Thoracic aorta (tissue), 2 donors: ENCODE measurements at regions not wholly inside any gene's neighbourhood (a gene's known extent, or its start where the extent isn't known, plus 50 kb on each side); places are given as distances from the start of the nearest gene placed in this dataset.

Experiments used
- ATAC-seq: fragments of 150-250 bp; one replicate; pipeline ENCODE4 v1.8.0; 2017; ENCODE audit warnings: low read depth; ENCODE audit not compliant: insufficient number of reproducible peaks, low FRiP score
- DNase-seq: peaks from one replicate; pipeline ENCODE4 v3.0.0-alpha.2; 2020; ENCODE audit warnings: low spot score
- H3K27ac ChIP-seq, 2 donors: fragments of 200-600 bp; sonication (generic); 1 replicate in 1 of 2; 2 replicates in 1 of 2; pipeline ENCODE4 v1.5.1; 2016; ENCODE audit warnings: mild to moderate bottlenecking in 2 of 2, moderate library complexity in 2 of 2
- H3K27me3 ChIP-seq: fragments of 200-600 bp; sonication (generic); replicated peaks from 2 replicates; pipeline ENCODE4 v1.6.0; 2016; ENCODE audit warnings: mild to moderate bottlenecking; ENCODE audit not compliant: insufficient read depth
- H3K36me3 ChIP-seq: fragments of 200-600 bp; sonication (generic); one replicate; pipeline ENCODE4 v1.5.1; 2016
- H3K4me1 ChIP-seq, 2 donors: fragments of 200-600 bp; sonication (generic); 1 replicate in 1 of 2; 2 replicates in 1 of 2; pipeline versions ENCODE4 v1.5.1 to v1.6.0; 2016; ENCODE audit warnings: low read depth in 2 of 2, mild to moderate bottlenecking in 1 of 2; ENCODE audit not compliant: control insufficient read depth in 1 of 2
- H3K4me3 ChIP-seq: fragments of 200-600 bp; sonication (generic); 2 replicates; pipeline ENCODE4 v1.5.1; 2016; ENCODE audit warnings: mild to moderate bottlenecking
- H3K9me3 ChIP-seq: fragments of 200-600 bp; sonication (generic); 2 replicates; pipeline ENCODE4 v1.5.1; 2016
- TF ChIP-seq, protein P1 (sequence below): fragments of 200-600 bp; sonication (generic); IDR thresholded peaks from one replicate; pipeline ENCODE4 v1.5.1; 2019; ENCODE audit warnings: antibody characterized with exemption

DNA sequence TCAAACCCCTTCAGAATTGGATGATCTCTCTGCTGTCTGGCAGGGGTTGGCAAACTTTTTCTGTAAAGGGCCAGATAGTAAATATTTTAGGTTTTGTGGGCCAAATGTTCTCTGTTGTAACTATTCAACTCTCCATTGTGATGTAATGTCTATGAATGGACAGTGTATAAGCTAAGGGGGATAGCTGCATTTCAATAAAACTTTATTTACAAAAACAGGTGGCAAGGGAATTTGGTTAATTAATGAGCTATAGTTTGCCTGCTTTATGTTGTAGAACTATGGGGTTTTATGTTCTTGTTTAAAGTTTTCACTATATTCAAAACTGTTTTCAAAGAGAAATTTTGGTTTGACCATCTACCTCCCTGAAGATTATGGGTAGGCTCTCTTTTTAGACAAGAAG, 182.1 kb upstream of the CITED2 start:
- Histone ChIP-seq H3K27ac (no peak overlapping the region), H3K4me3 (no peak overlapping the region), H3K27me3 (no peaks in the 10 kb centered on the region), H3K9me3 (no peaks in the 10 kb centered on the region), H3K4me1 (no peaks in the 10 kb centered on the region), H3K36me3 (no peaks in the 10 kb centered on the region)
- ATAC-seq: no peak
- TF ChIP-seq, protein P1, sequence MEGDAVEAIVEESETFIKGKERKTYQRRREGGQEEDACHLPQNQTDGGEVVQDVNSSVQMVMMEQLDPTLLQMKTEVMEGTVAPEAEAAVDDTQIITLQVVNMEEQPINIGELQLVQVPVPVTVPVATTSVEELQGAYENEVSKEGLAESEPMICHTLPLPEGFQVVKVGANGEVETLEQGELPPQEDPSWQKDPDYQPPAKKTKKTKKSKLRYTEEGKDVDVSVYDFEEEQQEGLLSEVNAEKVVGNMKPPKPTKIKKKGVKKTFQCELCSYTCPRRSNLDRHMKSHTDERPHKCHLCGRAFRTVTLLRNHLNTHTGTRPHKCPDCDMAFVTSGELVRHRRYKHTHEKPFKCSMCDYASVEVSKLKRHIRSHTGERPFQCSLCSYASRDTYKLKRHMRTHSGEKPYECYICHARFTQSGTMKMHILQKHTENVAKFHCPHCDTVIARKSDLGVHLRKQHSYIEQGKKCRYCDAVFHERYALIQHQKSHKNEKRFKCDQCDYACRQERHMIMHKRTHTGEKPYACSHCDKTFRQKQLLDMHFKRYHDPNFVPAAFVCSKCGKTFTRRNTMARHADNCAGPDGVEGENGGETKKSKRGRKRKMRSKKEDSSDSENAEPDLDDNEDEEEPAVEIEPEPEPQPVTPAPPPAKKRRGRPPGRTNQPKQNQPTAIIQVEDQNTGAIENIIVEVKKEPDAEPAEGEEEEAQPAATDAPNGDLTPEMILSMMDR: no peak
- no peak for DNase-seq

DNA sequence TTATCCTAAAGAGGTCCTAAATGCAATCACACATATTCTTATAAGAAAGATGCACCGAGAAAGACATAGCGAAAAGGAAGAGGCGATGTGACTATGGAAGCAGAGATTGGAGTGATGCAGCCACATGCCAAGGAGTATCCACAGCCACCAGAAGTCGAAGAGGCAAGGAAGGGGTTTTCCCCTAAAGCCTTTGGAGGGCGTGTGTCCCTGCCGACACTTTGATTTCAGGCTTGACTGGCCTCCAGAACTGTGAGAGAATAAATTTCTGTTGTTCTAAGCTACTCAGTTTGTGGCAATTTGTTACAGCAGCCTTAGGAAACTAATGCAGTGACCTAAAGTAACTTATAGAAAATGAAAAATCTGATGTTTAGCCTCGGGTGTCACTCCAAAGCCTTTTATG, 179.5 kb upstream of the CITED2 start:
- Histone ChIP-seq H3K4me3 (no peak overlapping the region), H3K36me3 (no peaks in the 10 kb centered on the region), H3K9me3 (no peaks in the 10 kb centered on the region), H3K27ac (no peak overlapping the region), H3K4me1 (no peaks in the 10 kb centered on the region), H3K27me3 (no peaks in the 10 kb centered on the region)
- TF ChIP-seq, protein P1: no peak
- ATAC-seq (no peak), DNase-seq (no peak)

DNA sequence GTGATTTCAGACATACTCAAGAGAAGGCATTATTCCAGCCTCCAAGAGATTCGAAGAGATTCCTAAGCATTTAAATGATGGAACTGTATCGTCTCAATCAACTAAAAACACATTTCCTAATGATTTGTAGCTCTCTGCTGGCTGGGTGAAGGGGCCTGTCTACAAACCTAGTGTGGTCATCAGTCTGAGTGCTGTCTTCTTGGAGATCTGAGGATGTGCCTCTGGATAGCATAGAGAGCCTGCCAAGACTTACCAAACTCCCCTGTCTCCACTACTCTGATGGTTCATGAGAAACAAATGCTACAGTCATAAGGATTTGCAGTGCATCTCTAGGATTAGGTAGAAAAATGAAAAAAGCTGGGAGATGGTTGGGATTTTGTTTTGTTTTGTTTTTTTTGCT, 176.9 kb upstream of the CITED2 start:
- DNase-seq (no peak), ATAC-seq (no peak)
- no peaks in the 10 kb centered on the region for H3K36me3 ChIP-seq
- H3K27me3 ChIP-seq: no peaks in the 10 kb centered on the region
- TF ChIP-seq, protein P1: no peak
- no peaks in the 10 kb centered on the region for H3K9me3 ChIP-seq
- peaks cover 13 to 15% of the 10 kb centered on the region in 2 donors for H3K4me1 ChIP-seq
- H3K4me3 ChIP-seq: no peak overlapping the region
- H3K27ac ChIP-seq: no peak overlapping the region

DNA sequence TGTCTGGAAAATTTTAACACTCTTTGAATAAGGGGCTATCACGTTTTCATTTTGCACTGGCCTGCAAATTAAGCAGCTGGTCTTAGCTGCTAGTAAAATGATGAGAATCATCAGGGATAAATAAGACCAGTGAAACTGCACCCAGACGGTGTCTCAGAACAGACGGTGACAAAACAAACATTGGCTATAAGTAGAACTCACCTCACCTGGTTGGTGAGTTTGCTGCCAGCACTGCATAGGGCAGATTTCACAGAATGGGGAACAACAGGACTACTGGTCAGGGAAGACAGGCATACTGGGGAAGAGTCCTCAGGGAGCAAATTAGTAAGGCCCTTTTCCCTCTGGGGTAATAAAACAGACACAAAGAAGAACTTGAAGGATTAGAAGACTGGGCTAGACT, 175.9 kb upstream of the CITED2 start:
- no peaks in the 10 kb centered on the region for H3K36me3 ChIP-seq
- H3K4me3 ChIP-seq: no peak overlapping the region
- TF ChIP-seq, protein P1: no peak
- H3K4me1 ChIP-seq: peaks cover 20 to 25% of the 10 kb centered on the region in 2 donors
- H3K9me3 ChIP-seq: no peaks in the 10 kb centered on the region
- no peak overlapping the region for H3K27ac ChIP-seq
- no peaks in the 10 kb centered on the region for H3K27me3 ChIP-seq
- no peak for DNase-seq
- no peak for ATAC-seq

DNA sequence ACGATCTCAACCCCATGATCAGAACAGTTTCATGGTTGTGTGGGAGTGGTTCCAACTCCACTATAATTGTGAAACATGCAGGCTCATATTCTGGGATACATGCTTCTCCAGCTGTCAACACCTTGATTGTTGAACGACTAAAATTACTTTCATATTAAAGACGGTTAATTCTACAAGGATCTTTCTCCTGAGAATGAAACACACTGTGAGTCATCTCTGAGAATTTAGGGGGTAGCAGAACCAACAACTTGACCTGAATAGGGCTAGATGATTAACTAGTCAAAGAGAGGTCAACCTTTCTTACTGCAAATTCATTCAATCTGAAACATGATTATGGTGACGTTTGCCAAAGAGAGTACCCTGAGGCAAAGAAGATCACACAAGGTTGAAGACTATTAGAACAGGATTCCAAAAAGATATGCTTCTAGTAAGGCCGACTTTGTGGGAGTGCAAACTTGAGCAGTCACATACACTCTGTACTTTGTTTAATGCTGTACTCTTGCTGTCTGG, 175.2 kb upstream of the CITED2 start:
- no peak overlapping the region for H3K27ac ChIP-seq
- no peak for DNase-seq
- ATAC-seq: no peak
- no peaks in the 10 kb centered on the region for H3K36me3 ChIP-seq
- H3K4me1 ChIP-seq: peaks cover 20 to 33% of the 10 kb centered on the region in 2 donors
- H3K9me3 ChIP-seq: no peaks in the 10 kb centered on the region
- no peak overlapping the region for H3K4me3 ChIP-seq
- no peaks in the 10 kb centered on the region for H3K27me3 ChIP-seq
- TF ChIP-seq, protein P1: no peak
